B cell (primary cell): ENCODE measurements at regions not wholly inside any gene's neighbourhood (a gene's known extent, or its start where the extent isn't known, plus 50 kb on each side); places are given as distances from the start of the nearest gene placed in this dataset.

Source experiments
- CTCF ChIP-seq: fragments of 200-600 bp; IDR thresholded peaks from one replicate; pipeline ENCODE4 v1.8.0; 2022; ENCODE audit warnings: antibody characterized with exemption, mild to moderate bottlenecking
- EZH2 ChIP-seq: IDR thresholded peaks from 2 replicates; pipeline ENCODE4 v1.6.1; 2012; ENCODE audit warnings: borderline replicate concordance, low read depth, mild to moderate bottlenecking, moderate library complexity, low read length; ENCODE audit not compliant: insufficient read depth, poor library complexity, severe bottlenecking

GRCh38 chr11:82009133-82009532 lies 724.5 kb downstream of the FAM181B start:
- no peak for TF ChIP-seq CTCF
- TF ChIP-seq EZH2, result no peak
